Epidermal melanocyte (primary cell): ENCODE measurements at regions not wholly inside any gene's neighbourhood (a gene's known extent, or its start where the extent isn't known, plus 50 kb on each side); places are given as distances from the start of the nearest gene placed in this dataset.

Source experiments
- DNase-seq: peaks from one replicate; pipeline ENCODE4 v3.0.0; 2011; ENCODE audit warnings: low spot score; ENCODE audit not compliant: insufficient read length

DNA sequence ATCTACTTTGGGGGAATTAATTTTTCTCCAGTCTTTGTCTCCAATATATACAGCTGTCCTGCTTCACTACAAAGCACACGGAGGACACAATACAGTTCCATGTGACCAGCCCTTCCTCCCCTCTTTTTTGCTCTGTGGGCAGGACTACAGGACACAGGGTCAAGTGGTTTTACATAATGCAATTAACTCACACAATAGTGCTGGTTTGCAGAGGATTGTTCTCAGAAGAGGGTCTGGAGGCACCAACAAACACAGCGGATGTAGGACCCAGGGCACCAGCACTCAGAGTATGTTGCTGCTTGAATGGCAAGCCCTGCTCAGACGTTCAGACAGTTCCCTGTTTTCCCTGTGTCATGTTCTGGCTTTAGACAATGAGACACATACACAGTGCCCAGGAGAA lies 52.0 kb upstream of the NPTX2 start:
- DNase-seq: no peak

DNA sequence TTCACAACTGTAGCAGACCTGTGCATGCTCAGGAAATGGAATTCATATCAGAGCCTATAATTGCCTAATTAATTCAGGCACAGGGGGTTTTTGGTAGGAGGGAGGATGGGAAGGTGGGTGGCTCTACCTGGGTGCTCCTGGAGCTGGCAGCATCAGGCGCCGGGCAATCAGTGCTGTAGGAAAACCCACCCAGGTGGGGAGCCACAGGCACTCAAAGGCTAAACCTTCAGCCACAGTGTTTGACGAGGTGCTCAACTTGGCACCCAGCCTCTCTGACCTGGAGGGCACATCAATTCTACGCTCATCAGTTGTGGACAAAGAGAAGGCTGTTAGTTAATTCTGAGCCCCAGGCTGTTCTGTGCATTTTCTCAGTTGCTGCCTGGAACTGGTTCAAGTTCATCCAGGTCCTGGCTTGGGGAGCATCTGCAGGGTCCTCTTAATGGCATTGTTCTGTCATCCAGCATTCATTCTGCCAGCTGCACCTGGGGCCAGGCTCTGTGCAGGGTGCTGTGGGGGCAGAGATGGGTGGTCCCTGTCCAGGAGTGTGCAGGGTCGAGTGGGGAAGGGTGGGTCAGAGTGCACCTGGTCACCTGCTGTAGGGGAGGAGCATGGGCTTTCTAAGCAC lies 54.1 kb upstream of the NPTX2 start:
- DNase-seq: no peak

DNA sequence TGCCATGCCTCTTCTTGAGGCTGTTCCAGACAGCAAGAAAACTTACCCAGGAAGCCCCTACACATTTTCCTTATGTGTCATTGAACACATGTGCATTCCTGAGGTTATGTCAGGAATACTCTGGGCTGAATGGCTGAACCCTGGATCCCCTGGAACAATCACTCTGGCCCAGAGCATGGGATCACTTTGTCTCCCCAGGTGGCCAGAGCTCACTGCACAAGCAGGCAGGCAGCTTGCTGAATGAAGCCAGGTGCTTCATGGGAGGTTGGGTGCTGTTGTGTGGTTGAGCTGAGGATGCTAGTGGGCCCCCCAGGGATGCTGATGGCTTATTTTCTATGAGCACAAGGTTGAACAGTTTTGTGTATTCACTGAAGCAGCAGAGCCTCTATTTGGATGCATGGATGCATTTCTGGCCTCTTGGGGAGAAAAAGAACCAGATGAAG lies 54.7 kb upstream of the NPTX2 start:
- DNase-seq: no peak

DNA sequence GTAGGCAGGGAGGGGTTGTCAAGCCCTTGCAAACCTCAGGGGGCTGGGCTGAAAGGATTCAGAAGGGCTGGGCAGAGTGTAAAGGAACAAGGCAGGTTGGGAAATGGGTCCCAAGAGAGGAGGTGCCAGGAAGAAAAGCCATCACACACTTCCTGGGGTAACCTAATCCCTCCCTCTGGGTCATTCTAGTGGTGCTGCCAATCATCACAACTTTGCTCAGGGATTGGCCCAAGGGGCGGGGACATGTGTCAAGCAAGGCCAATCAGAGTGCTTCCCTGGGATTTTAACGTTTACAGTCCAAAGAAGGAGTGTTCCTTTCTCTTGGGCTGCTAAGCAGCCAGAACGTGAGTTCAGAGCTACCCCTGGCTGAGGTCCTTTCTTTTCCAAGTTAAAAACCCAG lies 57.1 kb upstream of the NPTX2 start:
- DNase-seq: no peak

DNA sequence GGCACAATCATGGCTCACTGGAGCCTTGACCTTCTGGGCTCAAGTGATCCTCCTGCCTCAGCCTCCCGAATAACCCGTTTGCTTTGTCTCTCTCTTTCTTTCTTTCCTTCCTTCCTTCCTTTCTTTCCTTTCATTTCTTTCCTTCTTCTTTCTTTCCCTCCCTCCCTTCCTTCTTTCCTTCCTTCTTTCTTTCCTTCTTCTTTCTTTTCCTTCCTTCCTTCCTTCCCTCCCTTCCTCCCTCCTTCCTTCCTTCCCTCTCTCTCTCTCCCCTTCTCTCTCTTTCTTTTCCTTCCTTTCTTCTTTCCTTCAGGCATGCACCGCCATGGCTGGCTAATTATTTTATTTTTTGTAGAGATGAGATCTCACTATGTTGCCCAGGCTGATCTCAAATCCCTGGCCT lies 57.9 kb upstream of the NPTX2 start:
- DNase-seq: no peak

DNA sequence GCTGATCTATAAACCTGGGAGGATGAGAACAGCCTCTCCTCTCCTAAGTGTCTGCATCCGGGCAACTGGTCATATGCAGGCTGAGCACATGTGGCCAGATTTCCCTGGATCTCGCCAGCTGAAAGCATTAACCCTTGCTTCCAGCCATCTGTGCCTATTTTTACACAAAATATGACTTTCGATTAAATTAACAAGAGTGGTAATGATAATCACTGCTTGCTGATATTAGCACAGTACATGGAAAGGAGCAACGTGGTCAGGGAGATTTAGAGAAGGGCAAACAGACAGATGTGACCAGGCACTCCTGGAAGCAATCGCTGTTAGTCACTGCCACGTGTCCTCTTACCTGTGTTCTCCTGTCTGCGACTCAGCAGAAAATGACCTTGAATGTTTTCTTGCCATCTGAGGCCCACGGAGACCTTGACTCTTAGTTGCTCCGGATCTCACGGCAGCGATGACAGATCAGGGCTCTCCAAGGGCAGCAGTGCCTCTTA lies 59.5 kb upstream of the NPTX2 start:
- no peak for DNase-seq

DNA sequence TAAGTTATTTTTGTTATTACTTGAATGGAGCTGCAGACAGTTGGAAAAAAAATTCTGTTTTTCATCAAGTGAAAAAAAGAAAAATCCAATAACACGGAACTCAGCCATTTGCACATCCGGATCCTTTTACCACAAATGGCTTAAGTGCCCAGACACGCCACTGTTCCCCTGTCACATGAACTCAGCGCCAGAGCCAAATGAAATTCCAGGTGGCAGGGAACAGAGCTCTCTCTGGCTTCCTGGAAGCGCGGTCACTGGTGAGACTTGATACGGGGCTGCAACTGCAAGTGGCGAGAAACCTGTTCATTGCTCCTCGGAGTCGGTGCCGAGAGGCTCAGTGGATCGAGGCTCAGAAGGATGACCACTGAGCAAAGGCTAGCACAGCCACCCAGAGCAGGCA lies 60.8 kb upstream of the NPTX2 start:
- DNase-seq: no peak

DNA sequence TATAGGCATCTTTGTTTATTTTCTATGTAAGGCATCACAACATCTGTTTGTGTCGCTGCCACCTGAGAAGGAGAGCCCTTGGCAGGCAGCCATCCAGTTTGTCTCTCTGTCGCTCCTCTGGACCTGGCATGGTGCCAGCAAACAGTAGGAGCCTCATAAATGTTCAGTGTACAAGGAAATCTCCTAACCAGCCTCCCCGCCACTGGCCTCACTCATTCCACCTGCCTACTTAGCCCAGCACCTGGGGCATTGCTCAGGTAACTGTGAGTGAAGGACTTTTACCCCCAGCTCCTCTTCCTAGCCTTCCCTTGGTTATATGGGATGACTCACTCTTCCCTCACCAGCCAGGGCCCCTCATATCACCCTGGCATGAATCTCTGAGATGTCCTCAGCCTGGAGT lies 61.7 kb upstream of the NPTX2 start:
- DNase-seq: no peak

DNA sequence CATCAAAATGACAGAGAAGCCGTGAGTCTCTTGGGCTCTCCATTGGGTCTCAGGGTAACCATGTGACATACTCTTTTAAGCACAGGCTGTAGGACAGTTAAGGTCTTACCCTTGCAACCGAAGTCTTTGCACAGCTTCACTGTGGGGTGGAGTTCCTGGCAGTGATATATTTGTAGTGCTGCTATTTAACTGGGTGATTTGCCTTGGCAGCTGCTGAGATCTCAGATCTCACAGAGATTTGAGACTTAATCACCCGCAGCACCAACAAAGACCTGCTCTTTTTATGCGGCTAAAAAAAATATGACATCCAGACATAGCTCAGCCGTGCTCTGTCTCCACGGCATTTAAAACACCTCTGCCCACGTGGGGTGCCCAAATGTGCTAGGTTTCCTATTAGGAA lies 63.4 kb upstream of the NPTX2 start:
- DNase-seq: no peak

DNA sequence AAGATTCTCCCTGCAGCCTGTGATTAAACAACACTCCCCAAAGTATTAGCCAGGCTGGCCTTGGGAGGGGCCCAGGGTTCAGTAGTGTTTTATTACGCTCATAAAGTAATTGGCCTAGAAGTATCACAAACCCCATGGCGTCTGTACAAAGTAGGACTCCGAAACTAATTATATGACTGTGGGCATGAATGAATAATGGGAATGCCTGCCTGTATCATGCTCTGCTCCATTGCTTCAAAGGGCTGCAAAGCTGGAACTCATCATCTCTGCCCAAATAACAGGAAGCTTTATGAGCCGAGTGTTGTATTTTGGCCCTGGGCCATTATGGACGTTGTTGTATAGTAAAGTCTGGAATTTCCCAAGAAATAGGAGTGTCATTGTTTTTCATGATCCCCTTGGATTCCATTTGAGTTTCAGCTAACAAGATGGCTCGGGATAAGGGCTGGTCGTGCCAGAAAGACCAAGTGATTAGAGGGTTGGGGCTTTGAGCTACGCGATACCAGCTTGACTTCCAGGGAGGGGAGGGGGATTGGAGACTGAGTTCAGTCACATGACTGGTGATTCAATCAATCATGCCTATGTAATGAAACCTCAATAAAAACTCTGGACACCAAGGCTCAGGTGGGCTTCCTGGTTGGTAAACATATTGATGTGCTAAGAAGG lies 65.3 kb upstream of the NPTX2 start:
- DNase-seq: no peak

DNA sequence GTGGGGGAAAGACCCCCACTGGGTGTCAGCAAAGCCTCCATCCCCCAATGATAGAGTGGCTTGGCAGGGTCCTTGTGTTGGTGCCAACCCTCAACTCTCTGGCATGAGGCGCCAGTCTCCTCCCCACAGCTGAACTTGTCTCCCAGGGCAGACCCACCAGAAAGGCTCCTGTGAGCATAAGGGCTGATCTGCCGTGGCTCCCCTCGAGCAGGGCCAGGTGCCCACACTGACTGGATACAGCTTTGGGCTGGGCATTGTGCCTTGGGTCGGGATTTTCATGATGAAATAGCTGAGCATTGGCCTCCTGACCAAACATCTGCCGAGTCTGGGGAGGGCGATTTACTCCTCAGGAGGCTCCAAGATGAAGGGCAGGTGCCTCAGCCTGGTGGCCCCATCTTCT lies 68.1 kb upstream of the NPTX2 start:
- no peak for DNase-seq

DNA sequence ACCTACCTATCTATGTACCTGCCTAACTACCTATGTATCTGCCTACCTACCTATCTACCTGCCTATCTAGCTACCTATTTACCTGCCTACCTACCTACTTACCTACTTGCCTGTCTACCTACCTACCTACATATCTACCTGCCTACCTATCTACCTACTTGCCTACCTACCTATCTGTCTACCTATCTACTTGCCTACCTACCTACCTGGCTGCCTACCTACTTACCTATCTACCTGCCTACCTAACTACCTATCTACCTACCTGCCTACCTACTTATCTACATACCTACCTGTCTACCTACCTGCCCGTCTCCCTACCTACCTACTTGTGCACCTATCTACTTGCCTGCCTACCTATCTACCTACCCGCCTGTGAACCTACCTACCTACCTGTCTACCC lies 68.7 kb upstream of the NPTX2 start:
- no peak for DNase-seq

DNA sequence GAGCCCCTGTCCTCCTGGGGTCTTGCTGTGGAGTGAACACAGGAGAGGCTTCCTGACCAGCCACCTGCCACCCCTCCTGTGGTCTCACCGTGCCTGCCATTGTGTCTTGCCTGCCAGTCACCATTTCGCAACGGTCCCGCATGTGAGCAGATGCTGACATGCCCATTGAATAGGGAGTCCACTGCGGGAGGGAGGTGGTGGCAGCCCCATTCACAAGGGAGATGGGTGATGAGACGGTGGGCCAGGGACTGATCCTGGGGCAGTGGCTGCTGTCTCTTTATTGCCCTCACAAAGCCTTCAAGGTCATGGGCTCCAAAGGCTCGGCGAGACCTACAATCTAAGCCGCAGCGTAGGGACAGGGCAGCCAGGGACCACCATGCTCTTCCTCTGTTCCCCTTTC lies 76.0 kb upstream of the NPTX2 start:
- no peak for DNase-seq

DNA sequence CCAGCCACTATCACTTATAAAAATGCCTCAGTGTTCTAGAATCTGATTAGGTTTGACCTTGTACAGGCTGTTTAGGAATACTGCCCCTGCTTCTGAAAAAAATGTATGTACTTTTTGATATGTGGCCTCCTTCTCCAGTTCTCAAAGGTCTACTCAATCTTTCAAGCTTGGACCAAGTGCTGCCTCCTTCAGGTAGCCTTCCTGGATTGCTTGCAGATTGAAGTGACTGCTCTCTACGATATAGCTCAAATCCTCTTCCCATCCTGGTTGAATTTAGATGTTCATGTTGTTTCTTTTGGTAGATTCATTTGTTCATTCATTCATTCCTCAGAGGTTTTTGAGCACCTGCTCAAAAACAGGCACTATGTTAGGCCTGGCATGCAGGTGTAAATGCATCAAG lies 77.2 kb upstream of the NPTX2 start:
- DNase-seq: no peak

DNA sequence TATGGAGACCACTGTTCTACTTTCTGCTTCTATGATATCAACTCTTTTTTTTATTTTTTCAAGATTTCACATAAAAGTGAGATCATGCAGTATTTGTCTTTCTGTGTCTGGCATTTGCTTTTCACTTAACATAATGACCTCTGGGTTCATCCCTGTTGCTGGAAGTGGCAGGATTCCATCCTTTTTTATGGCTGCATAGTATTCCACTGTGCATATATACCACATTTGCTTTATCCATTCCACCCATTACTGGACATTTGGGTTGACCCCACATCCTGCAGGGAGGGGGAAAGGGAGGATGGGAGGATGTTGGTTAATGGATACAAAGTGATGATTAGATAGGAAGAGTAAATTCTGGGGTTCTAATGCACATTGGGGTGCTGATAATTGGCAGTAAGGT lies 80.3 kb upstream of the NPTX2 start:
- DNase-seq: no peak

DNA sequence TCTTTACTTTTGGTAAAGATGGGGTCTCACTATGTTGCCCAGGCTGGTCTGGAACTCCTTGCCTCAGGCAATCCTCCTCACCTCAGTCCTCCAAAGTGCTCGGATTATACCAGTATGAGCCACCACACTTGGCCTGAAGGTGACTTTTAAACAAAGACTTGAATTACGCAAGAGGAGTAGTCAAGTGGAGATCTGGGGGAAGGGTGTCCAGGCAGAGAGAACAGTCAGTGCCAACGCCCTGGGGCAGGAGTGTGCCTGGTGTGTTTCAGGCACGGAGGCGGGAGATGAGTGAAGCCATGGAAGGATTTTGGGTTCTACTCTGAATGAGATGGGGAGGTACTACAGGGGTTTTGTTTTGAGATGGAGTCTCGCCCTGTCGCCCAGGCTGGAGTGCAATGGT lies 82.6 kb upstream of the NPTX2 start:
- DNase-seq: no peak

DNA sequence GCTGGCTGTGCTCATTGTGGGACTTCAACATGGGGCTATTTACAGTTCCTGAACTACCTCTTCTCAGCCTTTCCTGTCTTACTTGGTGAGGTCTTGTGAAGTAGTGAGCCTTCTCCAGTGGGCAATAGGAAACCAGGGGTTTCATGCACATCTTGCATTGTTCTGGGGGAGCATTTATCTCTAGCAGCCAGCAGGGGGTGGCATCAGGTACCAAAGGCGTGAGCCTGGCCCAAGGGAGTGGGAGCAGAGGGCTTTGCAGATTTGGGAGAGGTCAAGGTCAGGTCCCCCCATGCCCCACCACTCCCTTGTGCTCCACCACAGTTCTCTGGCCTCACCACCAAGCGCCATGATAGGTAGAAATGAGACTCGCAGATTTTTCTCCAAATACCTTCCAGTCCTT lies 85.4 kb upstream of the NPTX2 start:
- no peak for DNase-seq

DNA sequence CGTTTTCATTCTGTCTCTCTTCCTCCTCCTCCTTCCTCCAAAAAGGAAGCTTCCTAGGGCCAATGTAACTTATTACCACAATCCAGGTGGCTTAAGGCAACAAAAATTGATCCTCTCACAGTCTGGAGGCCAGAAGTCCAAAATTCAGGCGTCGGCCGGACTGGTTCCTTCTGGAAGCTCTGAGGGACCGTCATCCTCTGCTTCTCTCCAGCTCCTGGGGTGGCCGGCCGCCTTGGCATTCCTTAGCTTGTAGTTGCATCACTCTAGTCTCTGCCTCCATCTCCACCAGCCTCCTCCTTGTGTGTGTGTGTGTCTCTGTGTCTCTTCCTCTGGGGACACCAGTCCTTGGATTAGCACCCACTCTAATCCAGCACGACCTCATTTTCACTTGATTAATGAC lies 89.0 kb upstream of the NPTX2 start:
- no peak for DNase-seq

DNA sequence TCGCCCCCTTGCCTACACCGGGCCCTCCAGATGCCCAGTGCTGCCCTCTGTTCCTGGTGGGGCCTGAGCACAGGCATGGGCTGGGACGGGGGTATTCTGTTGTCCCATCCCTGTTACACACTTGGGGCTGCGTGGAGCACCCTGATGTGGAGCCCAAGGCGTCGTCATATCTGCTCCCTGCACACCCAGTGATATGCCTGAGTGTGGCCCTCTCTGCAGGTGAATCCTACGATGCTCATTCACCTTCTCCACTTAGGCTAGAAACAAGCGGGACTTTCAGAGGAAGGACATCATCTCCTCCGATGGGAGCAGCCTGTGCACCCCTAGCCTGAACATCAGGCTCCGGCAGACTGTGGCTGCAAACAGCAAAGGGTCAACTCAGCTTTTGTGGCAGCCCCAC lies 91.0 kb upstream of the NPTX2 start:
- DNase-seq: no peak

DNA sequence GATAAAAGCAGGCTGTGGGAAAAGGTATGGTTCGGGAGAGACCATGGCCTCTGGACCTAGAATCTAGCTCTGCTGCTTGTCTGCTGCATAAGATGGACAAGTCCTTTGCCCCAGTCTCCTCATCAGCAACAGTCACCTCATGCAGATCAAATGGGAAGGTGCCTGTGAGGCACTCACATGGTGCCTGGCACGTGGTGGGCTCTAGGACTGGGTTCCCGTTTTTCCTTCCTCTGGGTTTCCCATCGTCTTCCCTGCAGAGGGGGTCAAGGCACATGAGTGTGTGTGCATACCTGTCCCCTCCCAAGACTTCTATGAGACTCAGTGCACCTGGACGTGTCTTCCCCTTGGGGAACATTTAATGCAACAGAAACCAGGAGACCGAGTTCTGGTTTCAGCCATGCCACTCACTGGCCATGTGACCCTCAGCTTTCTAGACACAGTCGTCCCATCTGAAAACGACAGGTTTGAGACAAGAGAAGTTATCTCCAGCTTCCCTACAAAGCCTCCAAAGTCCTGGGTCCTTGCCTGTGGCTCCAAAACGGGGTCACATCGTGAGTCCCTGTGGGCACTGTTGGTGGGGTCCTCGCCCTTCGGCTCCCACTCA lies 95.9 kb upstream of the NPTX2 start:
- no peak for DNase-seq

DNA sequence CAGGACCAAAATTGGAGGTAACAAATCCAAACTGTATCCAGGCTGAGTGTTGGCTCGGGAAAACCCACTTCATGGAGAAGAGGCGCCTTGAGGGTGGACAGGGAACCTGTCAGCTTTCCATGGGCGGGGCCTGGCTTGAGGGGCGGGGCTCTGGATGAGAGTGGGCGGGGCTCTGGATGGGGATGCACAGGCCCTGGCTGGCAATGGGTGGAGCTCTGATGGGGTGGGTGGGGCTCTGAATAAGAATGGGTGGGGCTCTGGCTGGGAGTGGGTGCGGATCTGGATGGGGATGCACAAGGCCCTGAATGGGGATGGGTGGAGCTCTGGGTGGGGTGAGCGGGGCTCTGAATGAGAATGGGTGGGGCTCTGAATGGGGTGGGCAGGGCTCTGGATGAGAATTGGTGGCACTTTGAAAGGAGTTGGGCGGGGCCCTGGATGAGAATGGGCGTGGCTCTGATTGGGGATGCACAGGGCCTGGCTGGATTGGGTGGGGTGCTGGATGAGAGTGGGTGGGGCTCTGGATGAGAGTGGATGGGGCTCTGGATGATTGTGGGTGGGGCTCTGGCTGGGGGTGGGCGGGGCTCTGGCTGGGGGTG lies 96.6 kb upstream of the NPTX2 start:
- DNase-seq: no peak

DNA sequence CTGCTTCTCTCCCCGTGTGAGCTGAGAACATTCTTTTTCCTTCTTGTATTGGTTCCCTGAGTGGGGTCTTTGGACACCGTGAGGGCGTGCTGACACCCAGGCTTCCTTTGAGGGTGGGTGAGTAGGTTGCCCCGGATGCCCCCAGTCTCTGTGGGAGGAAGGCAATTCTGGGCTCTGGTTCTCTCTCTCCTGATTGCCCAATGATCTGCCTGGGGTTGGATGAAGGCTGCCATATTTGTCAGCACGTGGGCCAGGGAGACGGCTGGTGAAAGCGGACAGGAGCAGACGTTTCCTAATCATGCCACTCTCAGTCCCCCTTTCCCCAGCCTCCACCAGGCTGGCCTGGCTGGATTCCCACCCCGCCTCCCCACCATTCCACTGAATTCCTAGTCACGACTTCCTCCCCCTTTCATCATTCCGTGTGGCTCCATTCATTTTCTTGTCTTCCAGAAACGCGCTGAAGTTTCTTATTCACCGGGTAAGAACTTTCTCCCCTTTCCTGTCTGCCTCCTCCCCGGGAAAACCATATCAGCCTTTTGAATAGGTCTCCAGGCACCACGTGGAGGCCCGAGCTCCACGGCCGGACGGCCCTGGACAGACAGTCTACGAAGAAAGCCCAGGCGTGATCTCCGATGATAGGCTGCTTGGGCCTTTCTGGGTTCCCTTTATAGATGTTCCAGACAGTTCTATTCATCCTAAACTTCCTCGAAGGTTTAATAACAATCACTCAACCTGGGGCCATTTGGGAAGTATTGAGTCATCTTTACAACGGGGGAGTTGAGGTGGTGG lies 98.7 kb upstream of the NPTX2 start:
- DNase-seq: no peak
